ENCODE measurements at regions not wholly inside any gene's neighbourhood (a gene's known extent, or its start where the extent isn't known, plus 50 kb on each side); places are given as distances from the start of the nearest gene placed in this dataset.

DNA sequence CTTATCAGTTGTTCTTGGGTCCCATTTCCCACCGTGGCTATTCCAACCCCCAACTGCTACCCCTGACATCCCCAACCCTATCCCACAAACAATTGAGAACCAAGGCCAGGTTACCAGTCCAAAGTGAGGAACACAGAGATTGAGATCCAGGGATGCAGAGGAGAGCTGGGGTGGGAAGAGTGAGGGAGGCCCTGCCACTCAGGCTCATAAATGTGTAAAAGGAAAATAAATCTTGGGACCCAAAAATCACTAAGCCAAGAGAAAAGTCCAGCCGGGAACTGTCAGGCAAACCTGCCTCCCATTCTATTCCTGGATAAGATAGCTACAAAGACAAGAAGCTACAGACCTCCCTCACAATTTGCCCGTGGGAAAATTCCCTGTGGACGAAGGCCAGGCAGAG is 101.1 kb upstream of the DLG1 start:
- Histone ChIP-seq H3K79me2 (ENCODE audit: control insufficient read depth, low read length) (no peaks in the 10 kb centered on the region), H3K27me3 (ENCODE audit: control insufficient read depth, low read length) (0 out of 2 replicates have a peak, but pooled peaks cover 3% of the 10 kb centered on the region), H3K4me2 (ENCODE audit: low read length) (no peak overlapping the region), H3K9me3 (ENCODE audit: control insufficient read depth, insufficient read depth, low read length) (no peaks in the 10 kb centered on the region), H3K4me1 (ENCODE audit: control insufficient read depth, low read length) (no peaks in the 10 kb centered on the region), H3K36me3 (ENCODE audit: control insufficient read depth, low read length) (no peaks in the 10 kb centered on the region), H3K4me3 (ENCODE audit: low read length) (no peak overlapping the region), H3K27ac (ENCODE audit: low read depth, low read length) (no peak overlapping the region), H3F3A (ENCODE audit: control insufficient read depth, insufficient read depth) (no peaks in the 10 kb centered on the region), H4K20me1 (ENCODE audit: control insufficient read depth, insufficient read depth, low read depth, low read length) (no peaks in the 10 kb centered on the region), H3K9me2 (replicated peaks; ENCODE audit: control insufficient read depth, low read length) (no peaks in the 10 kb centered on the region)
- no peak for TF ChIP-seq EZH2phosphoT487 (IDR thresholded peaks at IDR 0.05; ENCODE audit: borderline replicate concordance, low read length)
- TF ChIP-seq, protein P1, sequence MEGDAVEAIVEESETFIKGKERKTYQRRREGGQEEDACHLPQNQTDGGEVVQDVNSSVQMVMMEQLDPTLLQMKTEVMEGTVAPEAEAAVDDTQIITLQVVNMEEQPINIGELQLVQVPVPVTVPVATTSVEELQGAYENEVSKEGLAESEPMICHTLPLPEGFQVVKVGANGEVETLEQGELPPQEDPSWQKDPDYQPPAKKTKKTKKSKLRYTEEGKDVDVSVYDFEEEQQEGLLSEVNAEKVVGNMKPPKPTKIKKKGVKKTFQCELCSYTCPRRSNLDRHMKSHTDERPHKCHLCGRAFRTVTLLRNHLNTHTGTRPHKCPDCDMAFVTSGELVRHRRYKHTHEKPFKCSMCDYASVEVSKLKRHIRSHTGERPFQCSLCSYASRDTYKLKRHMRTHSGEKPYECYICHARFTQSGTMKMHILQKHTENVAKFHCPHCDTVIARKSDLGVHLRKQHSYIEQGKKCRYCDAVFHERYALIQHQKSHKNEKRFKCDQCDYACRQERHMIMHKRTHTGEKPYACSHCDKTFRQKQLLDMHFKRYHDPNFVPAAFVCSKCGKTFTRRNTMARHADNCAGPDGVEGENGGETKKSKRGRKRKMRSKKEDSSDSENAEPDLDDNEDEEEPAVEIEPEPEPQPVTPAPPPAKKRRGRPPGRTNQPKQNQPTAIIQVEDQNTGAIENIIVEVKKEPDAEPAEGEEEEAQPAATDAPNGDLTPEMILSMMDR (IDR thresholded peaks at IDR 0.05; ENCODE audit: low read depth, low read length, poor library complexity, severe bottlenecking): no peak

DNA sequence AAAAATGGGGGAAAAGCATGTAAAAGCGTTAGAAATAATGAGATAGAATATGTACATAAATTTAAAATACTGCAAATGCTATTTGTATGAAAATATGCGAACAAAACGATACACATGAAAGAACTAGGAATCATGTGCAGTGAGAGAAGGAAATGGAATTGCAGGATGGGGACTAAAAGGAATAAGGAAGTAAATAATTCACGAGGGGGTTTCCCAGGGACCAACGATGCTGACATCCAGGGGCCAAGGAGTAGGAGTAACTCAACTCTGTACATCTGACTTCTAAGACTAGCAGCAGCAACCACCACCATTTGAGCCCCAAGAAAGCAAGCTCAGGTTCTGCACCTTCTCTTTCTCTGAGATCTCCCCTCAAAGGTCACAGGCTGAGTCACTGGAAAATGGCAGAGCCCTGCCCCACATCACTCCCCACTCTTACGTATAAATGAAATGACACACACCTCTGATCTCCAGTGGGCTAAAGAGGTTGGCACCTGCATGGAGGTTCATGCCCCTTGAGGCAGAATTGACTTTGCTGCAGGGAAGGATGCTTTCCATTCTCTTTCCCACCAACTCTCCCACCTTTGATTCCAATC is 100.0 kb upstream of the DLG1 start:
- no peaks in the 10 kb centered on the region for H4K20me1 ChIP-seq (ENCODE audit: control insufficient read depth, insufficient read depth, low read depth, low read length)
- no peak overlapping the region for H3K27ac ChIP-seq (ENCODE audit: low read depth, low read length)
- no peaks in the 10 kb centered on the region for H3F3A ChIP-seq (ENCODE audit: control insufficient read depth, insufficient read depth)
- H3K4me1 ChIP-seq (ENCODE audit: control insufficient read depth, low read length): no peaks in the 10 kb centered on the region
- 0 out of 2 replicates have a peak, but pooled peaks cover 3% of the 10 kb centered on the region for H3K27me3 ChIP-seq (ENCODE audit: control insufficient read depth, low read length)
- no peak overlapping the region for H3K4me2 ChIP-seq (ENCODE audit: low read length)
- no peaks in the 10 kb centered on the region for H3K9me3 ChIP-seq (ENCODE audit: control insufficient read depth, insufficient read depth, low read length)
- H3K9me2 ChIP-seq (replicated peaks; ENCODE audit: control insufficient read depth, low read length): no peaks in the 10 kb centered on the region
- no peaks in the 10 kb centered on the region for H3K79me2 ChIP-seq (ENCODE audit: control insufficient read depth, low read length)
- H3K36me3 ChIP-seq (ENCODE audit: control insufficient read depth, low read length): no peaks in the 10 kb centered on the region
- TF ChIP-seq, protein P1 (IDR thresholded peaks at IDR 0.05; ENCODE audit: low read depth, low read length, poor library complexity, severe bottlenecking): no peak
- TF ChIP-seq EZH2phosphoT487 (IDR thresholded peaks at IDR 0.05; ENCODE audit: borderline replicate concordance, low read length): no peak
- no peak overlapping the region for H3K4me3 ChIP-seq (ENCODE audit: low read length)

DNA sequence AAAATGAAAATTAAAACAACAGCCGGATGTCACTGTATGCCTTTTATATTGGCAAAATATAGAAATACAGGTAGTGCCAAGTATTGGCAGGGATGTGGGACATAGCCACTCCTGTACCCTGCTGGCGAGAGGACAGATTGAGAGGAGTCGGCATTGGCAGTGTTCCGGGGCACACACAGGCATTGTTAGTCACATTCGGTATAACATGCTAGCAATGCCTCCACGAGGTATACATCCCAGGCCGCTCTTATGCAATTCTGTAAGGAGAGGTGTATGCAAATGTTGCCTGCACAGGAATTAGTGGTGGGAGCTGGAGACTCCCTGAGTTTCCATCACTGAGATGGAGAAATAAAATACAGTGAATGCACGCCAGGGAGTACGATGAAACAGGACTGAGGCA is 99.4 kb upstream of the DLG1 start:
- Histone ChIP-seq H4K20me1 (ENCODE audit: control insufficient read depth, insufficient read depth, low read depth, low read length) (no peaks in the 10 kb centered on the region), H3K9me3 (ENCODE audit: control insufficient read depth, insufficient read depth, low read length) (no peaks in the 10 kb centered on the region), H3K4me2 (ENCODE audit: low read length) (no peak overlapping the region), H3K79me2 (ENCODE audit: control insufficient read depth, low read length) (no peaks in the 10 kb centered on the region), H3K4me3 (ENCODE audit: low read length) (no peak overlapping the region), H3K27ac (ENCODE audit: low read depth, low read length) (no peak overlapping the region), H3F3A (ENCODE audit: control insufficient read depth, insufficient read depth) (no peaks in the 10 kb centered on the region), H3K9me2 (replicated peaks; ENCODE audit: control insufficient read depth, low read length) (no peaks in the 10 kb centered on the region), H3K36me3 (ENCODE audit: control insufficient read depth, low read length) (no peaks in the 10 kb centered on the region), H3K4me1 (ENCODE audit: control insufficient read depth, low read length) (no peaks in the 10 kb centered on the region), H3K27me3 (ENCODE audit: control insufficient read depth, low read length) (0 out of 2 replicates have a peak, but pooled peaks cover 3% of the 10 kb centered on the region)
- TF ChIP-seq, protein P1 (IDR thresholded peaks at IDR 0.05; ENCODE audit: low read depth, low read length, poor library complexity, severe bottlenecking): no peak
